H4 (cell line): ENCODE measurements at regions not wholly inside any gene's neighbourhood (a gene's known extent, or its start where the extent isn't known, plus 50 kb on each side); places are given as distances from the start of the nearest gene placed in this dataset.

ENCODE experiments used
- DNase-seq: peaks from one replicate; pipeline ENCODE4 v3.0.0-alpha.2; 2015; ENCODE audit warnings: low spot score

DNA sequence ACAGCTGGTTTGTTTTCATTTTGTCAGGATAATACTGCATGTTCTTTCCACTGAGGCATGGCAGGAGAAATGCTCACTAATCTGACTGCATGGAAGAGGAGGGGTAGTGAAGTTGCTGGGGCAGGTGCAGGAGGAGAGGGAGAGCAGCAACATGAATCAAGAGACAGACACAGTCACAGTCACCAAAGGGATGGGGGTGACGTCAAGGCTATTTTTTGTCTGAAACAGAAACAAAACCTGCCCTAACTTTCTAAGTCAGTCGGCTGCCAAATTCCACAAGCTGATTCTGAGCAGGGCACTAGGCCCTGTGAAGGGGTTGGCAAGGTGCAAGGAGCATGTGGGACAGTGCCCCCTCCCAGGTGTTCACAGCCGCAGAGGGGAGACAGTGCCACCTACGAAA is 186.6 kb upstream of the NSMCE3 start:
- no peak for DNase-seq

DNA sequence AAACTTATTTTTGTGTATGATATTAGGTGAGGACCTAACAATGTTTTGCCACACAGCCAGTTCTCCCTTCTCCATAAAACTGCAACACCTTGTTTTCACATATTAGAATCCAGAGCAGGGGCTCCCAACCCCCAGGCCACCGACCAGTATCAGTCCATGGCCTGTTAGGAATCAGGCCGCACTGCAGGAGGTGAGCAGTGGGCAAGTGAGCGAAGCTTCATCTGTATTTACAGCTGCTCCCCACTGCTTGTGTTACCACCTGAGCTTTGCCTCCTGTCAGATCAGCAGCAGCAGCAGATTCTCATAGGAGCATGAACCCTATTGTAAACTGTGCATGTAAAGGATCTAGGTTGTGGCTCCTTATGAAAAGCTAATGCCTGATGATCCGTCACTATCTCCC is 185.9 kb upstream of the NSMCE3 start:
- no peak for DNase-seq

DNA sequence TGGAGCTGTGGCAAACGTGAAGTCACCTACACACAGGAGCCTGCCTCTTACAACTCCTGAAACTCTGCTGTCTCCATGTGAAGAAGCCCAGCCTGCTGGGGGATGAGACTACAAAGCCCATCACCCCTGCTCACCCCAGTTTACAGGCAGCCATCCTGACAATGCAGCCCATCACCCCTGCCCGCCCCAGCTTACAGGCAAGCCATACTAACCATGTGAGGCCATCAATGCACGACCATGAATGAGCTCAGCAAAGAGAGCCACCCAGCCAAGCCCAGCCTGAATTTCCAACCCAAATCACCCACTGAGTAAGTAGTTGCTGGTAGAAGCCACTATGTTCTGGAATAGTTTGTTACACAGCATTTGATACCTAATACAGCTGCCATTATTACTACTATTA is 185.4 kb upstream of the NSMCE3 start:
- DNase-seq, result no peak

DNA sequence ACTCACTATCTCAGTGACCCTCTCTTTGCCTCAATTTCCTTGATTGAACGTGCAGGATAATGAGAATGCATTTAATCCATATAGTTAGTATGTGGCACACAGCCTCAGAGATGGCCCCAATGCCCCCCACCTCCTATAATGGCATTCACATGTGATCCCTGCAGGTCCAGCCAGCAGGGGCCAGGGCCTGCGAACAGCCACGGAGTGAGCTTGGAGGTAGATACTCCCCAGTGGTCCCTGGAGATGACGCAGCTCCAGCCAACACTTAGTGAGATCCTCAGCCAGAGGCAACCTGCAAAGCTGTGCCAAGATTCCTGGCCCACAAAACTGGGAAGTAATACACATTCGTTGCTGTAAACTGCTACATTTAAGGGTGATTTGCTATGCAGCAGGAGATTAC is 184.9 kb upstream of the NSMCE3 start:
- no peak for DNase-seq

GRCh38 chr15:29452881-29453731 is 183.5 kb upstream of the NSMCE3 start:
- no peak for DNase-seq

- DNase-seq, result no peak
Observed at GRCh38 chr15:29451201-29451781, 181.7 kb upstream of the NSMCE3 start.

DNA sequence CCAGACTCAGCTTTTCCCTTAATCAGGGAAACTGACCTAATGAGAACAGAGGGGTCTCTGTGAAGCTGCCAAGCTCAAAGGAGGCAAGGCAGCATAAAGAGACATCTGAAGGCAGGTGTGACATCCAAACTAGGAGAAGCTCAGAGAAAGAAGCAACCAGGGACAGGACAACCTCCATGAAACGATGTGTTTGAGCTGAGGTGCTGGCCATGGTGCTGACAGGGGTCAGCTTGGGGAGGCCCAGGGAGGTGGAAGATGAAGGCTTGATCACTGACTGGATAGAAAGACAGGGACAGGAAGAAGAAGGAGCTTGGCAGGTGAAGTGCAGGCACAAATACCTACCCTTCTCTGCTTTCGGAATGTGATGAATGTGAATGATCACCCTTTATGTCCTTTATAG is 179.5 kb upstream of the NSMCE3 start:
- DNase-seq, result no peak

- DNase-seq, result no peak
Observed at GRCh38 chr15:29448320-29448719, 178.7 kb upstream of the NSMCE3 start.

GRCh38 chr15:29446480-29446879 is 176.9 kb upstream of the NSMCE3 start:
- no peak for DNase-seq

GRCh38 chr15:29442532-29442931 is 172.9 kb upstream of the NSMCE3 start:
- no peak for DNase-seq

DNA sequence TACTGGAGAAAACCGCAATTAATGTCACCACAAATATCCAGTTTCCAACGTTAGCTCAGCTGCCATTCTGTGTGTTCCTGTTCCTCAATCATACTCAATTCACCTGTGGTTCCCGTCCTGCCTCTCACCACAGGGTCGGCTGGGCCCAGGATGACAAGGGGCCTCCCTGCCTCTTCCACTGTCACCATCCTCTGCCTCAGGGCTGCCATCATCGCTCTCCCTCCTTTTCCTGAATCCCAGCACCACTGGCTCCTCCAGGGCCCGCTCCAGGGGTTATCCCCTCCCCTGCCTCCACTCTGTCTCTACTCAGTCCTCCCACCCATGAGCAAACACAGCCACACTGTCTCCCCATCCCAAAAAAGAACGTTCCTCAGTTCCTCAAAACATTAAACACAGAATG is 170.9 kb upstream of the NSMCE3 start:
- DNase-seq, result no peak

DNA sequence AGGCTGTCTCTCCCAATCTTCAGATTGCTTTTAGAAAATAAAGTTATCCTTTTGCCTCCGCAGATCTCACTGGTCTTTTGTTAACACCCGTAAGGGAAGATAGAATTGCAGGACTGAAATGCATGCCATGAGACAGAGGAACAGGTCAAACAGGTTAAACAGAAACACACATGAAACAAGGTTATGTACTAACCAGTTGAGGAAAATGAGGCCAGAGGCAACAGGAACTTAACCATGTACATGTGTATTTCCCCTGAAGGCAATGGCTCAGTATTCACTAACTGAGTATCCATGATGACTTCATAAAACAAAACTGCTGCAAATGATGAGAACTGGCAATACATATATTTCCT is 169.1 kb upstream of the NSMCE3 start:
- DNase-seq, result no peak

DNA sequence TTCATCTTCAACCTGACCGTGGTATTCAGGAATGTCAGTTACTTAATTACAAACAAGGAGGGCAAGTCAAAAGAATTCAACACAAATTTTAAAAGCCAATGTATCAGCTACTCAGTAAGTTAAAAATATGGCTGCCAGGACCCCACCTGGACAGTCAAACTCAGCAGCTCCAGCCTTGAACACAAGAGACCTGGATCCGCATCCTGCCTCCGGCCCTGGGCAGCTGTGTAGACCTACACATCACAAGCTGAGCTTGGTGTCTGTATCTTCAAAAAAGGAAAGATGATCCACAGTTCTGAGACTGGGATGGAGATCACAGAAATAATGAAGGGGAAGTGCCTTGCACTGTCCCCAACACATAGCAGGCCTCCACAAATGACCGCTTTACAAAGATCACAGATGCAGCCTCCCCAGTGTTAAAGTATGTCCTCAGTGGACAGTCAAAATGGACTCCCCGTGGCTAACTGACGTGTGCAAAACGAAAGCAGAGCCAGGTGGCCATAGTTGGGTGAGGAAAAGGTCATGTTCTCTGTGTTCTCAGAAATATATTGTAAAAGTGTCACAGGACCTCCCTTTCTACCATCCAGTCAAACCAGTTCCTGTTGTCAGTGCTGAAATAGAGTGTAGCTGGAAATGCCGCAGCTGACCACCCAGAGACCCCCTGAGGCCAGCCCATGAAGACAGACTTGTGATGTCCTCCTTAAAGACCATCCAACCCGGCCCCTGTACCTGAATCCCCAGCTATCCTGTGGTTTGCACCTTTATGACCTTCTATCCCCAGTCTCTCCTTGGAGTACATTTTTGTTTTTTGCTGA is 168.5 kb upstream of the NSMCE3 start:
- DNase-seq, result no peak

DNA sequence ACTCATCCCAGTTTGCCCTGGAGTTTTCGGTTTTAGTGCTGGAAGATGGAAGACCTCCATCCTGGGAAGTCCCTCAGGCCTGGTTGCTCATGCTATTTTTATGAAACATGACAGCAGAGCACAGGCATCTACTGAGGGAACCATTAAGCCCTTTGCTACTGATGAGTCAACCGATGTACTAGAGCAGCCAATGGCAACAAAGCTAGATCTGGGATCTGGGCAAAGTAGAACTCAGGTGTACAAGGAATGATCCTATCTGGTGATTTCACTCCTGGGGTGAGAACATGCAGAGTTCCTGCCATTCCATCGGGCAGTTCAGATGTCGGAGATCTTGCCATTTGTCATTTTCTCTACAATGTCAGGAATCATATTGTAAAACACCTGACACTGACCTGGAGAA is 166.2 kb upstream of the NSMCE3 start:
- no peak for DNase-seq

DNA sequence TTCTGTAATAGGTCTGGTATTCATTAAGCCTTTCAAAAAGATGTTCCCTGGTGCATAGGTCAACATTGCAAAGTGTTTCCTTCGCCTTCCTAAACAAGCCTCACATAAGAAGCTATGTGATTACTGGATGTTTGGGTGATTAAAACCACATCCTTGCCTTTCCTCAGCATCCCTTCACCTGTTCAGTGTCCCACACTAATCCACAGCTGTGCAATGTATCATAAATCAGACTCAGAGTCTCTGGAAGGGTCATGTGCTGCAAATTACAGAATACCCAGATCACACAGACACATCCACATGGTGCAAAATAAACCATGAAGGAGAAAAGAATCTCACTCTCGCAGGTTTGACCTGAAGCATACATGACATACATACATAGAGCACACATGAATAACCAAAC is 164.7 kb upstream of the NSMCE3 start:
- no peak for DNase-seq

DNA sequence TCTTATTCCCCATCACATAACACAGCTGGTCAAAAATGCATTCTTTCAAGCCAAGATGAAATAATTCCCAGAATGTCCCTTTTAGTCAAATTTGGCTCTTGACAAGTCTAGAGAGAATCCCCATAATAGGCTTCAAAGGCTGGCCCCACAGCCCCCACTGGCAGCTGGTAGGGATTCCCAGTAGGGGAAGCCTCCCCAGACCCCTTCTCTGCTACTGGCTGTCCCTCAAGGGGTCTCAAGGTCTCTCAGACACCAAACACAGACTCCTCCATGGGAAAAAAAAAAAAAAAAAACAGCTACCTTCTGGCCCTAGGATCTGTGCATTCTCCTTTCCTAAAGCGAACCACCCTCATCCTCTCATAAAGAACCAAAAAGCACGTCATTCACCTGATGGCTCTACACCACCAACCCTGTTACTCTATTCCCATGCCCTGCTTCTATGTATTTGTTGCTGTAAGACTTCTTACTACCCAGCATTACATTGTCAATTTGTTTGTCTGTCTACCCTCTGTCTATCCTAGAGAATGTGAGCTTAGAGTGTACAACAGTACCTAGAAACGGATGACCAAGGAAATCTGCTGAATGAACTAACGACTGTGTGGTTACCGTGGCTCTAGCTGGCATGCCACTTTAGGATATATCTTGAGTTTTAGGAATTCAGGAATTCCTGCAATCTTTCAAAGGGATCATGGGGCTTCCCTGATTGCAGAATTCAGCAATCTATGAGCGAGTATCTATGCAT is 164.1 kb upstream of the NSMCE3 start:
- DNase-seq, result no peak

DNA sequence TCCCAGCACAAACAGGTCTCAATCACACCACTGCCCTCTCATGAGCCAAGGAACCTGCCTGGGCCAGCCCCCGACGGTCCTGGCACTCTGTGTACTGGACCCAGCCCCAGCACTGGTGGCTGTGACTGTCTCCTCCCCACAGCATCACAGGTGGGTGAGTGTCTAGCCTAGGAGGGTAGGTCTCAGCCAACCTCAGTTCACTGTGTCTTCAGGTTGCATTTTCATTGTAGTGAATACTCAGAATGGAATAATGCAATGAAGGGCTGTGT is 163.4 kb upstream of the NSMCE3 start:
- DNase-seq, result no peak

GRCh38 chr15:29432191-29433049 is 162.8 kb upstream of the NSMCE3 start:
- DNase-seq, result no peak

DNA sequence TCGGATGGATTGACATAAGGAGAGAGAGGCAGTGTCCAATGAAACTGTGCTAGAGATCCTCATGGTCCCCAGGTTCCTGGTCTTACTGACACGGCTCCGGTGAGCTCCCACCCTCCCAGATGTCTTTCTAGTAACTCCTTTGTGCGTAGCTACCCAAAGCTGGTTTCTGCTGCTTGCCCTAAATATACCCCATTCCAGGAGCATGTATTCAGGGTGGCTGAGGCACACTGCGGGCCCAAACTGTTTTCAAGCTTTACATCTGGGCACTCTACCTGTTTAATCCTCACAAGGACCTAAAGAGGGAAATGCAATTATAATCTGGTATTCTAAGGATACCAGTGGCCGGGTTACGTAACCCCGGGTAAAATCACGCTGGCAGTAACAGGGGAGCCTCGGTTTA is 161.2 kb upstream of the NSMCE3 start:
- no peak for DNase-seq

DNA sequence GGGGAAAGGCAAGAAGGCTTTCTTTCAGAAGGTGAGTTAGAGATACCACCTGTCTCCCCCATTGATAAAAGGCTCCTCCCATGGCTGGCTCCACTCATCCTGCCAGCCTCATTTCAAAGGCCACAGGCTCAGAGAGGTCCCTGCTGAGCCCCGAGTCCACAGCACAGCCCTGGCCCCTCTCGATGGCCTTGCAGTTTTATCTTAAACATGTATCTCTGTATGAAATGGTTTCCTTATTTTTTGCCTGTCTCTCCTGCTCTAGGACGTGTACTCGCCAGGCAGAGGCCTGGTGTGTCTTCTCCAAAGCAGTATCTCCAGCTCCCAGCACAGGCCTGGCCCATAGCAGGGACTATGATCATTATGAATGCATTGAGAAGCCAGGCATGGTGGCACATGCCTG is 160.5 kb upstream of the NSMCE3 start:
- DNase-seq, result no peak

DNA sequence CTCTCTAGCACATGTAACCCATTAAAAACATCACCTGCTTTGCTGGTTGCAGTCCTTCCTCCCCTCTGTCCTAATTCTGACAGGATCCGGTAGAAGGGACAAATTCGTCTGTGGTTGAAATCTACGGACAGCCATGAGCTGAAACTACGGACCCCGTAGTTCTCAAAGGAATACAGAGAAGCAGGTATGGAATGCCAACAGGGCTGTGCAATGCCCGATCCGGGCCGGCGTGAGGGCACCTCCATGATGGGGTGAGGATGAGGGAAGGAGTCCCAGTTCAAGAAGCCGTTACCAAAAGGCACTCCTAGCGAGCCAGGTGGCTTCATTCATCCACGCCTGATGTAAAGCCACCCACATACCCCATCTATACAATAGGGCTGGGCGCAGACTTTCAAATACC is 160.0 kb upstream of the NSMCE3 start:
- no peak for DNase-seq
